ENCODE measurements at regions not wholly inside any gene's neighbourhood (a gene's known extent, or its start where the extent isn't known, plus 50 kb on each side); places are given as distances from the start of the nearest gene placed in this dataset.

GRCh38 chr14:71709987-71710386 is 222.2 kb upstream of the RGS6 start:
- TF ChIP-seq CTCF (IDR thresholded peaks at IDR 0.05; ENCODE audit: extremely low read depth in 1 of 2, insufficient read depth in 1 of 2, low read depth in 1 of 2, low read length in 2 of 2) (no peak), EZH2 (IDR thresholded peaks at IDR 0.05; ENCODE audit: borderline replicate concordance, low read depth, low read length, severe bottlenecking) (no peak), JUN (IDR thresholded peaks at IDR 0.05; ENCODE audit: borderline replicate concordance, insufficient read depth, insufficient read length, low read depth) (no peak), POLR2A (IDR thresholded peaks at IDR 0.05; ENCODE audit: low read depth, low read length) (no peak)
